ENCODE measurements at regions not wholly inside any gene's neighbourhood (a gene's known extent, or its start where the extent isn't known, plus 50 kb on each side); places are given as distances from the start of the nearest gene placed in this dataset.

DNA sequence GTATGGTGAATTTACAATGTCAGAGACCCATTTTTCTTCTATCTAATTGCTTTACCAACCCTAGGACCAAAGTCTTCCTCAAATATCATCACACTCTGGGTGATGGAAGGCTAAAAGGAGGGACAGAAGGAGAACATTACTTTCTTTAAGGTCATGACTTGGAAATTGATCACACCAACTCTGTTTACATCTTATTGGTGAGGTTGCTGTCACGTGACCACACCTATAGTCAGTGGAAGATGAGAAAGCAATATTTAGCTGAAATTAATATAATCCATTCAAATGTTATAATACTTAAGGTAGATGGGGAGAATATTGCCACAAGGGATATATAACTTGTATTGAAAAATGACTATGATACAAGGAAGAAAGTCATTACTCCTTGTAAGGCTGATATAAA is 183.6 kb upstream of the SMIM30 start:
- no peaks in the 10 kb centered on the region for H3K27me3 ChIP-seq
- intact Hi-C loops (cut with DNase I): no loop called here
- H3K4me3 ChIP-seq: no peak overlapping the region
- no peaks in the 10 kb centered on the region for H3K9me3 ChIP-seq
- TF ChIP-seq, protein P1, sequence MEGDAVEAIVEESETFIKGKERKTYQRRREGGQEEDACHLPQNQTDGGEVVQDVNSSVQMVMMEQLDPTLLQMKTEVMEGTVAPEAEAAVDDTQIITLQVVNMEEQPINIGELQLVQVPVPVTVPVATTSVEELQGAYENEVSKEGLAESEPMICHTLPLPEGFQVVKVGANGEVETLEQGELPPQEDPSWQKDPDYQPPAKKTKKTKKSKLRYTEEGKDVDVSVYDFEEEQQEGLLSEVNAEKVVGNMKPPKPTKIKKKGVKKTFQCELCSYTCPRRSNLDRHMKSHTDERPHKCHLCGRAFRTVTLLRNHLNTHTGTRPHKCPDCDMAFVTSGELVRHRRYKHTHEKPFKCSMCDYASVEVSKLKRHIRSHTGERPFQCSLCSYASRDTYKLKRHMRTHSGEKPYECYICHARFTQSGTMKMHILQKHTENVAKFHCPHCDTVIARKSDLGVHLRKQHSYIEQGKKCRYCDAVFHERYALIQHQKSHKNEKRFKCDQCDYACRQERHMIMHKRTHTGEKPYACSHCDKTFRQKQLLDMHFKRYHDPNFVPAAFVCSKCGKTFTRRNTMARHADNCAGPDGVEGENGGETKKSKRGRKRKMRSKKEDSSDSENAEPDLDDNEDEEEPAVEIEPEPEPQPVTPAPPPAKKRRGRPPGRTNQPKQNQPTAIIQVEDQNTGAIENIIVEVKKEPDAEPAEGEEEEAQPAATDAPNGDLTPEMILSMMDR (IDR thresholded peaks at IDR 0.05): no peak
- TF ChIP-seq POLR2A (IDR thresholded peaks at IDR 0.05): no peak
- H3K4me1 ChIP-seq: no peaks in the 10 kb centered on the region
- DNase-seq: no peak
- whole genome bisulfite sequencing, 2 donors: 69 to 78% methylated on average over 1 of the region's 1 CpG
- H3K36me3 ChIP-seq: no peaks in the 10 kb centered on the region
- no peak overlapping the region for H3K27ac ChIP-seq

DNA sequence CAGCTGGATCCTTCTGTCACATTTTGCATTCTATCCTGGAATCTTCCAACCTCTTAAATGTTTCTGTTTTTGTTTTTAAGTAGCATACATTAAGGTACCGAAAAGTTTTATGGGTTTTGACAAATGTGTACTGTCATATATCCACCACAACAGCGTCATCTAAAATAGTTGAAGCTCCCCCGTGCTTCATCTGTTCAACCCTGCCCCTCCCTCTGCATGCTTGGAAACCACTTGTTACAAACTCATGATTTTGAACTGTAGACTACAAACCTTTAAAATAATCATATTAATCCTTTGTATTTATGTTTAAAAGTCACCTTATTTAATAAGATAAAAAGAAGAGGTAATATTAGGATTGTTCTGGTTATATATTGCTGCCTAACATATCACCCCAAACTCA is 182.8 kb upstream of the SMIM30 start:
- Histone ChIP-seq H3K36me3 (no peaks in the 10 kb centered on the region), H3K4me1 (no peaks in the 10 kb centered on the region), H3K4me3 (no peak overlapping the region), H3K27ac (no peak overlapping the region), H3K9me3 (no peaks in the 10 kb centered on the region), H3K27me3 (no peaks in the 10 kb centered on the region)
- WGBS, 2 donors: 73 to 76% methylated on average over 3 of the region's 3 CpGs
- no peak for TF ChIP-seq POLR2A (IDR thresholded peaks at IDR 0.05)
- TF ChIP-seq, protein P1 (IDR thresholded peaks at IDR 0.05): no peak
- intact Hi-C loops (cut with DNase I): no loop called here
- no peak for DNase-seq

DNA sequence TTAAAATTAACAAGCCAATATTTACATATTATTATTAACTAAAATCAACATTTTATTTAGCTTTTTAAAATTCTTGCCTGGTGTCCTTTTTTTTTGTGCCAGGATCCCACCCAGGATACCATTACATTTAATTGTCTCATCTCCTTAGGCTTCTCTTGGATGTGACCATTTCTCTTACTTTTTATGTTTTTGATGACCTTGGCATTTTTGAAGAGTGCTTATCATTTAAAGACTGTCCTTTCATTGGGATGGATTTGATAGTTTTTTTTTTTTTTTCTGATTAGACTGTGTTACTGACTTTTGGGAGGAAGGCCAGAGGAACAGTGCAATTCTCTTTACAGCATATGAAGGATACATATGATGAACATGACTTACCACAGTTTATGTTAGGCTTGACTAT is 181.4 kb upstream of the SMIM30 start:
- Histone ChIP-seq H3K27me3 (no peaks in the 10 kb centered on the region), H3K9me3 (no peaks in the 10 kb centered on the region), H3K27ac (no peak overlapping the region), H3K36me3 (no peaks in the 10 kb centered on the region), H3K4me3 (no peak overlapping the region), H3K4me1 (no peaks in the 10 kb centered on the region)
- no peak for TF ChIP-seq POLR2A (IDR thresholded peaks at IDR 0.05)
- TF ChIP-seq, protein P1 (IDR thresholded peaks at IDR 0.05): no peak
- intact Hi-C loops (cut with DNase I): no loop called here
- DNase-seq: no peak

DNA sequence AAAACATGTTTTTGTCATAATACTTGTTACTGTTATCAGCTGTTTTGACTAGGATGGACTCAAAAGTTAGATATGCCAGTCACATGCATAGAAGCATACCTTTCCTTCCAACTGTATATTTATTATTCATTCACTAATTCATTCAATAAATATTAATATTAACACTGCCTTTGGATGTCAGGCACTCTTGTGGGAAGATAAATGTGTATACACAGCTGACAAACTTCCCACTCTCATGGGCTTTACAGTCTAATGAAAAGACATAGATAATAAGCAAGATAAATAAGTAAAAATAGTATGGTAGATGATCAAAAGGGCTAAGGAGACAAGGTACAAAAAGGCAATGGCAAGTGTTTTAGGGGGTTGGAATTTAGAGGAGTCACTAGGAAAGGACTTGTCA is 180.1 kb upstream of the SMIM30 start:
- no peak for TF ChIP-seq POLR2A (IDR thresholded peaks at IDR 0.05)
- TF ChIP-seq, protein P1 (IDR thresholded peaks at IDR 0.05): no peak
- no peaks in the 10 kb centered on the region for H3K36me3 ChIP-seq
- H3K9me3 ChIP-seq: no peaks in the 10 kb centered on the region
- H3K4me3 ChIP-seq: no peak overlapping the region
- no peaks in the 10 kb centered on the region for H3K4me1 ChIP-seq
- no peak overlapping the region for H3K27ac ChIP-seq
- no peaks in the 10 kb centered on the region for H3K27me3 ChIP-seq
- intact Hi-C loops (cut with DNase I): no loop called here
- DNase-seq: no peak

DNA sequence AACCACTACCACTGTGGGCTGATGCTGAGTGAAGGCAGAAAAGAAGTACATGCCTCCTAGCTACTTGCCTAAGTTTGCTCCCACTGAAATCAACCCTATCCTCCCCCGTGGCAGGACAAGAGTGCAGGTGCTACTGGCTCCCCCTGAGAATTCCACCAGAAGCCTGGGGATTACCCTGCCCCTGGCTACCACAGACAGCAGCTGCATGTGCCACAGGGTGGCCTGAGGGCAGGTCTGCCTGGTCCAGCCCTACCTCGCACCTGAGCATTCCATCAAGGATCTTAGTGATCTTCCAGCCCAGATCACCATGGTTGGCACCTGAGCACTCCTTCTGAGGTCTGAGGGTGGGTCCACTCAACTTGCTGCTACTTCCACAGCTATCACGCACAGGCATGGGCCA is 176.4 kb upstream of the SMIM30 start:
- 100% methylated on average over 1 to 2 of the region's 3 CpGs for WGBS, 2 donors
- H3K4me1 ChIP-seq: no peaks in the 10 kb centered on the region
- H3K27ac ChIP-seq: no peak overlapping the region
- H3K36me3 ChIP-seq: no peaks in the 10 kb centered on the region
- H3K9me3 ChIP-seq: no peaks in the 10 kb centered on the region
- H3K4me3 ChIP-seq: no peak overlapping the region
- no peaks in the 10 kb centered on the region for H3K27me3 ChIP-seq
- TF ChIP-seq POLR2A (IDR thresholded peaks at IDR 0.05): no peak
- TF ChIP-seq, protein P1 (IDR thresholded peaks at IDR 0.05): no peak
- intact Hi-C loops (cut with DNase I): no loop called here
- no peak for DNase-seq

Measured in esophagus squamous epithelium (tissue), 5 donors.